ENCODE measurements at regions not wholly inside any gene's neighbourhood (a gene's known extent, or its start where the extent isn't known, plus 50 kb on each side); places are given as distances from the start of the nearest gene placed in this dataset.

GRCh38 chr5:1734271-1734907, 65.2 kb downstream of the MRPL36 start:
- TF ChIP-seq JUND (IDR thresholded peaks at IDR 0.05) (no peak), ELF1 (IDR thresholded peaks at IDR 0.05) (no peak), RFX5 (IDR thresholded peaks at IDR 0.05; ENCODE audit: low read length) (no peak), FOXM1 (IDR thresholded peaks at IDR 0.05; ENCODE audit: low read depth) (no peak), GATA2 (CRISPR knock-in tag; IDR thresholded peaks at IDR 0.05) (no peak), USF1 (IDR thresholded peaks at IDR 0.05; ENCODE audit: borderline replicate concordance, low read depth) (no peak), RXRA (IDR thresholded peaks at IDR 0.05; ENCODE audit: borderline replicate concordance, low read depth) (no peak), PBX3 (IDR thresholded peaks at IDR 0.05) (no peak), MEF2A (IDR thresholded peaks at IDR 0.05; ENCODE audit: borderline replicate concordance, low read depth) (no peak), YY1 (IDR thresholded peaks at IDR 0.05; ENCODE audit: low read depth) (no peak)
- H3F3A ChIP-seq (replicated peaks; ENCODE audit: insufficient read depth): no peaks in the 10 kb centered on the region
- no peaks in the 10 kb centered on the region for H3K9me3 ChIP-seq
- no peaks in the 10 kb centered on the region for H3K4me1 ChIP-seq (ENCODE audit: control insufficient read depth in 1 of 2, insufficient read depth in 2 of 2, low read depth in 1 of 2, low read length in 1 of 2)
- H4K20me1 ChIP-seq (ENCODE audit: insufficient read depth): no peaks in the 10 kb centered on the region
- no peaks in the 10 kb centered on the region for H3K79me2 ChIP-seq (ENCODE audit: insufficient read depth)
- no peak overlapping the region for H3K9ac ChIP-seq
- no peak overlapping the region for H3K4me3 ChIP-seq (ENCODE audit: low read depth in 2 of 2, low read length in 1 of 2)
- no peak overlapping the region for H3K27ac ChIP-seq (ENCODE audit: low read depth in 2 of 2, low read length in 1 of 2)
- H3K9me2 ChIP-seq: no peaks in the 10 kb centered on the region
- H2AFZ ChIP-seq (ENCODE audit: low read depth): no peak overlapping the region
- peak; percentile 10 for DNase-seq
- POLR2A ChIA-PET: no interaction called here
- H3K27me3 ChIP-seq (ENCODE audit: insufficient read depth): peaks cover 31% of the 10 kb centered on the region
- no peaks in the 10 kb centered on the region for H3K36me3 ChIP-seq (replicated peaks in 1 of 2; ENCODE audit: control insufficient read depth in 1 of 2, insufficient read depth in 2 of 2, low read length in 1 of 2)
- 4% methylated on average over 5 of the region's 18 CpGs for WGBS (ENCODE audit: low lambda C conversion rate)
- CTCF ChIA-PET: no interaction called here
- H3K4me2 ChIP-seq: no peak overlapping the region

GRCh38 chr5:1733369-1733768, 66.3 kb downstream of the MRPL36 start:
- Histone ChIP-seq H3K36me3 (replicated peaks in 1 of 2; ENCODE audit: control insufficient read depth in 1 of 2, insufficient read depth in 2 of 2, low read length in 1 of 2) (no peaks in the 10 kb centered on the region), H3K4me1 (ENCODE audit: control insufficient read depth in 1 of 2, insufficient read depth in 2 of 2, low read depth in 1 of 2, low read length in 1 of 2) (no peaks in the 10 kb centered on the region), H2AFZ (ENCODE audit: low read depth) (no peak overlapping the region), H3K4me2 (no peak overlapping the region), H3K79me2 (ENCODE audit: insufficient read depth) (no peaks in the 10 kb centered on the region), H3F3A (replicated peaks; ENCODE audit: insufficient read depth) (no peaks in the 10 kb centered on the region), H3K4me3 (ENCODE audit: low read depth in 2 of 2, low read length in 1 of 2) (no peak overlapping the region), H4K20me1 (ENCODE audit: insufficient read depth) (no peaks in the 10 kb centered on the region), H3K27me3 (ENCODE audit: insufficient read depth) (peaks cover 41% of the 10 kb centered on the region), H3K9me2 (no peaks in the 10 kb centered on the region), H3K9me3 (no peaks in the 10 kb centered on the region), H3K9ac (no peak overlapping the region), H3K27ac (ENCODE audit: low read depth in 2 of 2, low read length in 1 of 2) (no peak overlapping the region)
- ChIA-PET CTCF (no interaction called here), POLR2A (no interaction called here)
- WGBS (ENCODE audit: low lambda C conversion rate): 4% methylated on average over 7 of the region's 7 CpGs
- peak; percentile 11 for DNase-seq
- TF ChIP-seq RFX5 (IDR thresholded peaks at IDR 0.05; ENCODE audit: low read length): no peak
- TF ChIP-seq REST (IDR thresholded peaks at IDR 0.05; ENCODE audit: low read depth, low read length): no peak
- TF ChIP-seq JUND (IDR thresholded peaks at IDR 0.05): no peak
- no peak for TF ChIP-seq POLR2AphosphoS5 (IDR thresholded peaks at IDR 0.05; ENCODE audit: low read depth, low read length)
- no peak for TF ChIP-seq MXI1 (IDR thresholded peaks at IDR 0.05; ENCODE audit: low read depth, low read length)
- TF ChIP-seq RCOR1 (IDR thresholded peaks at IDR 0.05; ENCODE audit: low read length): no peak
- TF ChIP-seq CTCF (IDR thresholded peaks at IDR 0.05): no peak
- TF ChIP-seq TCF12 (IDR thresholded peaks at IDR 0.05): no peak
- TF ChIP-seq EP300 (IDR thresholded peaks at IDR 0.05; ENCODE audit: borderline replicate concordance in 1 of 2, low read depth in 1 of 2, low read length in 1 of 2): no peak
- no peak for TF ChIP-seq RAD21 (IDR thresholded peaks at IDR 0.05; ENCODE audit: low read length)
- TF ChIP-seq YY1 (IDR thresholded peaks at IDR 0.05; ENCODE audit: low read depth): no peak
- TF ChIP-seq FOSL2 (IDR thresholded peaks at IDR 0.05; ENCODE audit: borderline replicate concordance, low read depth): no peak
